BJ (cell line): ENCODE measurements at regions not wholly inside any gene's neighbourhood (a gene's known extent, or its start where the extent isn't known, plus 50 kb on each side); places are given as distances from the start of the nearest gene placed in this dataset.

ENCODE experiments used
- CTCF ChIA-PET: fragments of 350-600 bp; formaldehyde crosslinking; extraction: SDS; loops from one replicate; lab custom pipeline; 2021; ENCODE audit warnings: antibody characterized with exemption, inconsistent platforms; lab: Yijun Ruan, JAX
- POLR2A ChIA-PET: fragments of 300-600 bp; sonication (Branson Sonifier 250); formaldehyde crosslinking; extraction: SDS; loops from one replicate; lab custom pipeline; 2021; ENCODE audit warnings: antibody characterized with exemption; lab: Charles Lee
- DNase-seq: peaks from one replicate; pipeline ENCODE4 v3.0.0-alpha.2; 2011; ENCODE audit warnings: low read depth
- H3K27me3 ChIP-seq: 2 replicates; pipeline ENCODE4 v1.6.0; 2011; ENCODE audit warnings: low read length; ENCODE audit not compliant: control insufficient read depth, insufficient read depth
- H3K36me3 ChIP-seq: 2 replicates; pipeline ENCODE4 v1.5.1; 2011; ENCODE audit warnings: low read length; ENCODE audit not compliant: control insufficient read depth, insufficient read depth
- H3K4me3 ChIP-seq: 2 replicates; pipeline ENCODE4 v1.5.1; 2011; ENCODE audit warnings: low read depth, mild to moderate bottlenecking, control low read depth, low read length
- CTCF ChIP-seq: IDR thresholded peaks from 2 replicates; pipeline ENCODE4 v1.5.1; 2011; ENCODE audit warnings: low read depth, mild to moderate bottlenecking, control low read depth, inconsistent platforms, low read length, moderate library complexity; ENCODE audit not compliant: insufficient read depth

DNA sequence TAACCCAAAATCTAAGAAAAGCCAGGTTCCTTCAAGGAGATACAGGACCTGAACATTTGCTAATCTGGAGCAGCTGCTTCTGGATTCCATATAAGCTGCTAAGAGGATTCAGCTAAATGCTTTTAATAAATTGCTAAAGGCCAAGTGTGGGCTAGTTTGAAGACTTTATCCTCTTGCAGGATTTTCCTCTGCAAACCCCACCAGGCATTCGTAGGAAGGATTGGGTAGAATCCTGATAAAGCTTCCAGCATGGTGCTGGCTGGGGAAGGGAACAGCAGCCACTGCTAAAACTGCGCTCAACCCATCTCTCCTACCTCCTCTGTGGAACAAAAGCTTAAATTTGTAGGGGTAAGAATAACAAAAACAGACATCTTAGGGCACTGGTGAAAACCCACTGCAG, 61.3 kb upstream of the TAB3 start:
- no peak overlapping the region for H3K4me3 ChIP-seq
- POLR2A ChIA-PET, result no interaction called here
- no peaks in the 10 kb centered on the region for H3K27me3 ChIP-seq
- no peak for DNase-seq
- H3K36me3 ChIP-seq, result no peaks in the 10 kb centered on the region
- CTCF ChIA-PET, result interaction anchor here (1.4 kb wide), 1 partner anchor 21 kb away, joined by 6 read pairs; no protein-coding TSS in a partner anchor
- no peak for TF ChIP-seq CTCF

- DNase-seq, result no peak
- H3K27me3 ChIP-seq, result no peaks in the 10 kb centered on the region
- CTCF ChIA-PET, result no interaction called here
- no peak for TF ChIP-seq CTCF
- H3K36me3 ChIP-seq, result no peaks in the 10 kb centered on the region
- POLR2A ChIA-PET, result no interaction called here
- H3K4me3 ChIP-seq, result no peak overlapping the region
Measured at GRCh38 chrX:30949554-30949953, 60.5 kb upstream of the TAB3 start.

DNA sequence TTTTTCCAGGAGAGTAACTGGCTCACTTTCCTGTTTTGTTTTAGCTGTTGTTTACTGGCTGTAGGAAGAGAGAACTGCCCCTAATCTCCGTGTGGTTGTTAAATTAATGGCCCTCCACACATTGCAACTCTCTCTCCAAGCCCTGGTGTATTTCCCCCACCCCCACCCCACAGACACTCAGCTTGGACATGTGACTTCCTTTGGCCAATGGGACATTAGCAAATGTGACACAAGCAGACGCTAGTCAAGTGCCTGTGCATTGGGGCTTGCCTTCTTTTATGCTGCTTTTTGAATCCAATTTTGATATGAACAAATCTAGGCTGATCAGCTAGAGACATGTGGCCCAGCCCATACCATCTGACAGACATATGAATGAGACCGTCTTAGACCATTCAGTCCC, 59.6 kb upstream of the TAB3 start:
- DNase-seq, result no peak
- POLR2A ChIA-PET, result no interaction called here
- no peak for TF ChIP-seq CTCF
- H3K27me3 ChIP-seq, result no peaks in the 10 kb centered on the region
- H3K4me3 ChIP-seq, result no peak overlapping the region
- H3K36me3 ChIP-seq, result no peaks in the 10 kb centered on the region
- CTCF ChIA-PET, result no interaction called here

- TF ChIP-seq CTCF, result no peak
- ChIA-PET POLR2A (interaction anchor here (0.6 kb wide), 1 partner anchor 9 kb away, joined by 3 read pairs; no protein-coding TSS in a partner anchor), CTCF (no interaction called here)
- H3K27me3 ChIP-seq, result no peaks in the 10 kb centered on the region
- H3K36me3 ChIP-seq, result no peaks in the 10 kb centered on the region
- no peak for DNase-seq
- no peak overlapping the region for H3K4me3 ChIP-seq
Measured at GRCh38 chrX:30948051-30948450, 59.0 kb upstream of the TAB3 start.

GRCh38 chrX:30943984-30944383, 54.9 kb upstream of the TAB3 start:
- POLR2A ChIA-PET, result interaction anchor here (0.7 kb wide), 1 partner anchor 54 kb away, joined by 5 read pairs; no protein-coding TSS in a partner anchor
- no peaks in the 10 kb centered on the region for H3K36me3 ChIP-seq
- H3K27me3 ChIP-seq, result no peaks in the 10 kb centered on the region
- H3K4me3 ChIP-seq, result no peak overlapping the region
- TF ChIP-seq CTCF, result no peak
- DNase-seq, result no peak
- CTCF ChIA-PET, result no interaction called here
